PC-9 (cell line): ENCODE measurements at regions not wholly inside any gene's neighbourhood (a gene's known extent, or its start where the extent isn't known, plus 50 kb on each side); places are given as distances from the start of the nearest gene placed in this dataset.

Experiments used
- CTCF ChIP-seq: fragments of 200-600 bp; sonication (generic); conservative IDR thresholded peaks from 2 replicates; pipeline ENCODE4 v1.6.1; 2017; ENCODE audit warnings: mixed run types, antibody characterized with exemption, mild to moderate bottlenecking, moderate library complexity
- EZH2 ChIP-seq: fragments of 200-600 bp; sonication (generic); IDR thresholded peaks from 2 replicates; pipeline ENCODE4 v1.8.0; 2017; ENCODE audit warnings: antibody characterized with exemption, low read depth

DNA sequence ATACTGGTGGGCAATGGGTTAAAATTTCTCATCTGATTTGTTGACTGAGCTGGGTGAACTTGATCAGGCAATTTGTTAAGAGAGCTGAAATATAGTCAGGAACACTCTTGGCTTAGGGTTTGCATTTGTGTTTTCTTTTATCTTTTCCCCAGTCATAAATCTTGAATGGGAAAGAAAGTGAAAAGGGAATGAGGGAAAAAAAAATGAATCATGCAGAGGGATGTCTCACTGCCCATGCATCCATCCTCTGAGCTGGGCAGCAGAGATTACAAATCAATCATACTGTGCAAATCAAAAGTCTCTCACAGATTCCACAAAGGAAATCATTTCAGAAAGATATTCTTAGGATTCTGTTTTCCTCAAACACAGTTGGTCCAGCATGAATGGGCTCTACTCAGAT, 174.2 kb upstream of the MPPED2 start:
- TF ChIP-seq CTCF, result no peak
- TF ChIP-seq EZH2, result no peak
